Ishikawa (cell line): ENCODE measurements at regions not wholly inside any gene's neighbourhood (a gene's known extent, or its start where the extent isn't known, plus 50 kb on each side); places are given as distances from the start of the nearest gene placed in this dataset.

Experiments
- CEBPB ChIP-seq: IDR thresholded peaks from 2 replicates; pipeline ENCODE4 v1.6.1; 2012
- CREB1 ChIP-seq: IDR thresholded peaks from 2 replicates; pipeline ENCODE4 v1.6.1; 2012; ENCODE audit warnings: low read depth
- EGR1 ChIP-seq: IDR thresholded peaks from 2 replicates; pipeline ENCODE4 v1.6.1; 2012
- EP300 ChIP-seq: IDR thresholded peaks from 2 replicates; pipeline ENCODE4 v1.6.1; 2012; ENCODE audit warnings: borderline replicate concordance
- FOXM1 ChIP-seq: IDR thresholded peaks from 2 replicates; pipeline ENCODE4 v1.6.1; 2012; ENCODE audit warnings: low read depth, borderline replicate concordance
- MAX ChIP-seq: IDR thresholded peaks from 2 replicates; pipeline ENCODE4 v1.6.1; 2012
- NFIC ChIP-seq: IDR thresholded peaks from 2 replicates; pipeline ENCODE4 v1.6.1; 2012
- RAD21 ChIP-seq: IDR thresholded peaks from 2 replicates; pipeline ENCODE4 v1.6.1; 2012; ENCODE audit warnings: low read depth
- REST ChIP-seq: IDR thresholded peaks from 2 replicates; pipeline ENCODE4 v1.6.1; 2012; ENCODE audit warnings: low read depth, mild to moderate bottlenecking
- TAF1 ChIP-seq: IDR thresholded peaks from 2 replicates; pipeline ENCODE4 v1.6.1; 2012; ENCODE audit warnings: low read depth, mild to moderate bottlenecking
- TCF12 ChIP-seq: IDR thresholded peaks from 2 replicates; pipeline ENCODE4 v1.6.1; 2012; ENCODE audit warnings: low read depth
- TEAD4 ChIP-seq: IDR thresholded peaks from 2 replicates; pipeline ENCODE4 v1.6.1; 2012
- USF1 ChIP-seq: IDR thresholded peaks from 2 replicates; pipeline ENCODE4 v1.6.1; 2012
- YY1 ChIP-seq: IDR thresholded peaks from 2 replicates; pipeline ENCODE4 v1.6.1; 2012; ENCODE audit warnings: low read depth
- ZBTB7A ChIP-seq: IDR thresholded peaks from 2 replicates; pipeline ENCODE4 v1.6.1; 2012; ENCODE audit warnings: low read depth

- TF ChIP-seq ZBTB7A (no peak), TCF12 (no peak), CEBPB (no peak), MAX (no peak), NFIC (no peak)
These were observed 375.8 kb upstream of the ARPP21 start for GRCh38 chr3:35263477-35263876.

GRCh38 chr3:35275768-35276167 lies 363.6 kb upstream of the ARPP21 start:
- TF ChIP-seq TEAD4 (no peak), TCF12 (no peak)

- TF ChIP-seq TEAD4, result no peak
- TF ChIP-seq YY1, result no peak
- TF ChIP-seq MAX, result no peak
- no peak for TF ChIP-seq REST
- no peak for TF ChIP-seq EP300
- no peak for TF ChIP-seq CEBPB
- TF ChIP-seq TAF1, result no peak
- no peak for TF ChIP-seq EGR1
- no peak for TF ChIP-seq USF1
- no peak for TF ChIP-seq CREB1
- TF ChIP-seq NFIC, result no peak
- no peak for TF ChIP-seq FOXM1
- no peak for TF ChIP-seq RAD21
- TF ChIP-seq ZBTB7A, result no peak
- no peak for TF ChIP-seq TCF12
These were observed 362.8 kb upstream of the ARPP21 start for GRCh38 chr3:35276568-35276967.

GRCh38 chr3:35291471-35292236 lies 347.7 kb upstream of the ARPP21 start:
- TF ChIP-seq TCF12 (no peak), CREB1 (no peak), YY1 (no peak), REST (no peak), RAD21 (no peak), TEAD4 (no peak), TAF1 (no peak), FOXM1 (no peak), CEBPB (no peak), EGR1 (no peak), MAX (no peak), EP300 (no peak), USF1 (no peak)

- TF ChIP-seq MAX, result no peak
- TF ChIP-seq FOXM1, result no peak
- no peak for TF ChIP-seq CREB1
- no peak for TF ChIP-seq YY1
- TF ChIP-seq USF1, result no peak
- TF ChIP-seq REST, result no peak
- TF ChIP-seq TAF1, result no peak
- no peak for TF ChIP-seq RAD21
- TF ChIP-seq EP300, result no peak
These were observed 346.8 kb upstream of the ARPP21 start for GRCh38 chr3:35292568-35292967.
